Mononuclear cell (primary cell): ENCODE measurements at regions not wholly inside any gene's neighbourhood (a gene's known extent, or its start where the extent isn't known, plus 50 kb on each side); places are given as distances from the start of the nearest gene placed in this dataset.

Experiments
- H3K27me3 ChIP-seq: 2 replicates; pipeline ENCODE4 v1.6.0; 2011; ENCODE audit warnings: low read length, control low read depth; ENCODE audit not compliant: insufficient read depth
- H3K4me1 ChIP-seq: 2 replicates; pipeline ENCODE4 v1.5.1; 2011; ENCODE audit warnings: mild to moderate bottlenecking, low read length, control low read depth; ENCODE audit not compliant: insufficient read depth
- H3K4me3 ChIP-seq: 2 replicates; pipeline ENCODE4 v1.5.1; 2011; ENCODE audit warnings: mild to moderate bottlenecking, low read length, moderate library complexity
- H3K9me3 ChIP-seq: 2 replicates; pipeline ENCODE4 v1.5.1; 2011; ENCODE audit warnings: low read depth, mild to moderate bottlenecking, control low read depth, low read length

DNA sequence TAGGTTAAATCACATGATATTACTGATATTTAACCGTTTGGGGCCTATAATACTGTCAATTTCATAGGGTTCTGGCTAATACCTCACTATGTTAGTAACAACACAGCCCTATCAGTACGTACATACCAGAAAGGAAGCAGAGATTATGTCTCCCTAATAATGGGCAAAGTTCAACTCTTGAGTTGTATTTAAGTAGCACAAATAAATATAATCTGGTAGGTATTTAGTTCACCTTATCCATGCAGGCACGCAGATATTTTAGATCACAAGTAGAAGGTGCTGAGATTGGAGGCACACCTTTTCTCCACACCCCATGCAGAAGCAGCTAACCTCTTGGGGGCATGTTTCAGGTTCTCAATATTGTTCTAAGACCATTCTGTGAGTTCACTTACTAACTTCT is 118.9 kb downstream of the IRS1 start:
- no peak overlapping the region for H3K4me3 ChIP-seq
- no peaks in the 10 kb centered on the region for H3K4me1 ChIP-seq
- no peaks in the 10 kb centered on the region for H3K9me3 ChIP-seq
- peaks cover 3% of the 10 kb centered on the region for H3K27me3 ChIP-seq

GRCh38 chr2:226679389-226680065 is 120.1 kb downstream of the IRS1 start:
- Histone ChIP-seq H3K4me3 (no peak overlapping the region), H3K27me3 (peaks cover 3% of the 10 kb centered on the region), H3K9me3 (no peaks in the 10 kb centered on the region)

DNA sequence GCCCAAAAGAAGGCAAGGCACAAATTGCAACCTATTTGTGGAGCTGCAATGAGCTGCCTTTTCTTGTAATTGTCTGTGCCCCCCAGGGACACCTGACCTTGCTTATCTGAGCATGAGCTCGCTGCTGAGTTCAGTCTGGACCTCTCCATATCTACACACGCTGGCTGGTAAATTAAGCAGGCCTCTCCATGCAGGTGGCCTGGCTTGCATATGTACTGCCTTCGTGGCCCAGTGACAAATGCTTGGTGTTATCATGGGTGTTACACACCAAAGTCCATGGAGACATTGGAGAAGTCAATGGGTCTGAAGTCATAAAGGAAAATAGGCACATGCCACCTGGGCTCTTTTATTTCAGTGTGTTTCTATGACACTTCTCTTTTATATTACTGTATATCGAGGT is 121.2 kb downstream of the IRS1 start:
- Histone ChIP-seq H3K9me3 (no peaks in the 10 kb centered on the region), H3K27me3 (peaks cover 5% of the 10 kb centered on the region), H3K4me1 (no peaks in the 10 kb centered on the region), H3K4me3 (no peak overlapping the region)

More at GRCh38 chr2:226679389-226680065, 120.1 kb downstream of the IRS1 start:
- no peaks in the 10 kb centered on the region for H3K4me1 ChIP-seq

GRCh38 chr2:226677080-226677479 is 122.5 kb downstream of the IRS1 start:
- no peaks in the 10 kb centered on the region for H3K4me1 ChIP-seq
- peaks cover 5% of the 10 kb centered on the region for H3K27me3 ChIP-seq
- no peaks in the 10 kb centered on the region for H3K9me3 ChIP-seq
- H3K4me3 ChIP-seq: no peak overlapping the region

GRCh38 chr2:226676618-226677017 is 123.0 kb downstream of the IRS1 start:
- Histone ChIP-seq H3K4me1 (no peaks in the 10 kb centered on the region), H3K9me3 (no peaks in the 10 kb centered on the region), H3K27me3 (peaks cover 5% of the 10 kb centered on the region), H3K4me3 (no peak overlapping the region)

DNA sequence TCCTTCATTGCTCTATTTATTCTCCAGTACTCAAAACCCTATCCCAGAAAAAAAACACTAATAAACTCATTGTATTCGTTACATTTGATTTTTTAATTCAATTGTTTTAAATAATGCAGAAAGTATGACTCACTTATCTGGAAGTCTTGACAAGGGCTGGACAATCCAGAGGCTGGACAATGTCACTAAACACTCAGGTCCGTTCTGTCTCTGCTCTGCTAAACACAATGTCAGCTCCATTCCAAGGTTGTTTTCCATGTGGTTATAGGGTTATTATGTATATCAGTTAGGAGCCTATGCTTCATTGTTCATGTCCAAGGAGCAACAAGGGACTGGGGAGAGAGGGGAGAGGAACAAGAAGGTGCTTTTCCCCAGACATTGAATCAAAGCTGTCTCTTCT is 125.5 kb downstream of the IRS1 start:
- Histone ChIP-seq H3K4me1 (no peaks in the 10 kb centered on the region), H3K9me3 (no peaks in the 10 kb centered on the region), H3K4me3 (no peak overlapping the region)

DNA sequence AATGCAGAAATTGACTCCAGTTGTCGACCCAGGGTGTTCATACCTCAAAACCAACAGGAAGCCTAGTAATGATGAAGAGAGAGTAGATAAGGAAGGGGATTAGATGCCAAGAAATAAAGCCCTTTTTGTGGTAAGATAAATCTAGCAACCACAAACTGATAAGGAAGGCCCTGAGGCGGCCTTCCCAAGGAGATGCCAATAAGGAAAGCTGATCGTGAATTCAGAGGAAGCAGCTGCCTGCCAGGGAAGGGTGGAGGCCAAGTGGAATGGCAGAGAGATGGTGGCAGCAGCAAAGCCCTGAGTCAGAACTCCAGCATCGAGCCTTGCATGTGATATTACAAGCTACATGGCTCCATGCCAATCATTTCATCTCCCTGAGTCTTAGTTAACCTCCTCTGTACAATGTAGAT is 126.3 kb downstream of the IRS1 start:
- no peak overlapping the region for H3K4me3 ChIP-seq
- H3K27me3 ChIP-seq: peaks cover 10% of the 10 kb centered on the region
- H3K9me3 ChIP-seq: no peaks in the 10 kb centered on the region
- H3K4me1 ChIP-seq: no peaks in the 10 kb centered on the region

More for the DNA sequence above, 125.5 kb downstream of the IRS1 start:
- peaks cover 10% of the 10 kb centered on the region for H3K27me3 ChIP-seq

- Histone ChIP-seq H3K4me1 (no peaks in the 10 kb centered on the region), H3K9me3 (no peaks in the 10 kb centered on the region), H3K4me3 (no peak overlapping the region), H3K27me3 (peaks cover 7% of the 10 kb centered on the region)
These were observed 128.4 kb downstream of the IRS1 start for GRCh38 chr2:226671141-226671676.

- H3K27me3 ChIP-seq: peaks cover 7% of the 10 kb centered on the region
These were observed 129.7 kb downstream of the IRS1 start for GRCh38 chr2:226669905-226670304.

DNA sequence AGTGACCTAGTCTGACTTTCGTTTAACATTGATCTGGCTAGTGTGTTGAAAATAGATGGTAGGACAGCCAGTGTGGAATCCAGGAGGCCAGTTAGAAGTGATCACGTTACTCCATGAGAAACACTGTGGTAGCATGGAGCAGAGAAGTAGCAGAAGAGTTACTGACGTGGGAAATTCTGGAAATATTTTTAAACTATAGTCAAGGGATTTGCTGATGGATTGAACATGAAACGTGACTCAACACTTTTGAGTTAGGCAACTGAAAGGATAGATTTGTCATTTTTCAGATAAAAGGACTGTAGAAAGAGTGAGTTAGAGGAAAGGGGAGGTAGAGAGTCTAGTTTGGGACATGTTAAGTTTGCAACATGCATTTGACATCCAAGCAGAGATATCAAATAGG is 130.4 kb downstream of the IRS1 start:
- no peaks in the 10 kb centered on the region for H3K4me1 ChIP-seq
- no peak overlapping the region for H3K4me3 ChIP-seq
- H3K9me3 ChIP-seq: no peaks in the 10 kb centered on the region
- H3K27me3 ChIP-seq: peaks cover 7% of the 10 kb centered on the region

More at GRCh38 chr2:226669905-226670304, 129.7 kb downstream of the IRS1 start:
- Histone ChIP-seq H3K4me3 (no peak overlapping the region), H3K4me1 (no peaks in the 10 kb centered on the region), H3K9me3 (no peaks in the 10 kb centered on the region)

- no peaks in the 10 kb centered on the region for H3K9me3 ChIP-seq
These were observed 131.9 kb downstream of the IRS1 start for GRCh38 chr2:226667736-226668135.

GRCh38 chr2:226665306-226665831 is 134.3 kb downstream of the IRS1 start:
- no peaks in the 10 kb centered on the region for H3K27me3 ChIP-seq
- H3K9me3 ChIP-seq: no peaks in the 10 kb centered on the region

More at GRCh38 chr2:226667736-226668135, 131.9 kb downstream of the IRS1 start:
- Histone ChIP-seq H3K4me1 (no peaks in the 10 kb centered on the region), H3K27me3 (peaks cover 5% of the 10 kb centered on the region), H3K4me3 (no peak overlapping the region)

DNA sequence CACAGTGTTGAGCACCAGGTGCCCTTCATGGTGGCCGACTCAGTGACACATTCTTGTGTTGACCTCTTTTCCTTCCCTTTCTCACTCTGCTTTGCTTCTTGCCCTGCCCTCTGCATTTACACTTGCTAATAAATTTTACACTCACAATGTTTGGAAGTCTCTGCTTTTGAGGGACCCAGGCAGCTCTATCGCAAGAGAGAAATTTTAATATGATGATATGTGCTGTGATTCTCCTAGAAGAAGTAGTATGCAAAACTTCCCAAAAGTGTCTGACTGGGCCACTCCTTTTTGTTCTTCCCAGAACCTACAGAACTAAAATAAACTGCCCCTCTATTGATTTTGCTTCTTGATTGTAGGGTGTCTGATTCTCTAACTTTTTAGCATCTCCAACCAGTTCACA is 135.0 kb downstream of the IRS1 start:
- H3K4me3 ChIP-seq: no peak overlapping the region
- no peaks in the 10 kb centered on the region for H3K27me3 ChIP-seq
- H3K4me1 ChIP-seq: no peaks in the 10 kb centered on the region
- H3K9me3 ChIP-seq: no peaks in the 10 kb centered on the region

More at GRCh38 chr2:226665306-226665831, 134.3 kb downstream of the IRS1 start:
- Histone ChIP-seq H3K4me1 (no peaks in the 10 kb centered on the region), H3K4me3 (no peak overlapping the region)

- Histone ChIP-seq H3K9me3 (no peaks in the 10 kb centered on the region), H3K4me1 (no peaks in the 10 kb centered on the region), H3K4me3 (no peak overlapping the region)
These were observed 135.5 kb downstream of the IRS1 start for GRCh38 chr2:226664140-226664539.

GRCh38 chr2:226661789-226662545 is 137.7 kb downstream of the IRS1 start:
- Histone ChIP-seq H3K4me1 (no peaks in the 10 kb centered on the region), H3K27me3 (no peaks in the 10 kb centered on the region), H3K4me3 (no peak overlapping the region), H3K9me3 (no peaks in the 10 kb centered on the region)

More at GRCh38 chr2:226664140-226664539, 135.5 kb downstream of the IRS1 start:
- no peaks in the 10 kb centered on the region for H3K27me3 ChIP-seq
